Cardiac septum (tissue), 1 donor: ENCODE measurements at regions not wholly inside any gene's neighbourhood (a gene's known extent, or its start where the extent isn't known, plus 50 kb on each side); places are given as distances from the start of the nearest gene placed in this dataset.
A peak's percentile ranks its signal among the peaks of the same experiment; 100 is the strongest.

Experiments used
- DNase-seq: peaks from one replicate; pipeline ENCODE4 v3.0.0-alpha.2; 2020; ENCODE audit warnings: low spot score
- intact Hi-C: fragments of 100-400 bp; cut with DNase I; formaldehyde crosslinking; loops from one replicate; pipeline ENCODE4 v1.14.0; 2022
- donor health status: DM: no; HTN: no; CAD: no.

- DNase-seq, result no peak
- intact Hi-C loops, result no loop called here
These were observed 107.5 kb downstream of the CYSLTR2 start for GRCh38 chr13:48761256-48761655.

GRCh38 chr13:48769107-48769704 lies 115.5 kb downstream of the CYSLTR2 start:
- DNase-seq, result no peak
- intact Hi-C loops, result loop anchor here (1.0 kb wide), 1 partner anchor 174 kb away; no protein-coding TSS in a partner anchor

- intact Hi-C loops, result no loop called here
- no peak for DNase-seq
These were observed 116.6 kb downstream of the CYSLTR2 start for GRCh38 chr13:48770372-48770771.

- DNase-seq, result no peak
- intact Hi-C loops, result no loop called here
These were observed 119.2 kb downstream of the CYSLTR2 start for GRCh38 chr13:48772908-48773307.

GRCh38 chr13:48773531-48774275 lies 120.0 kb downstream of the CYSLTR2 start:
- intact Hi-C loops, result no loop called here
- DNase-seq, result no peak

- intact Hi-C loops, result no loop called here
- no peak for DNase-seq
These were observed 121.6 kb downstream of the CYSLTR2 start for GRCh38 chr13:48775285-48775684.

- no peak for DNase-seq
- intact Hi-C loops, result no loop called here
These were observed 122.1 kb downstream of the CYSLTR2 start for GRCh38 chr13:48775804-48776203.

GRCh38 chr13:48776401-48776800 lies 122.7 kb downstream of the CYSLTR2 start:
- intact Hi-C loops, result no loop called here
- DNase-seq, result no peak

- DNase-seq, result no peak
- intact Hi-C loops, result no loop called here
These were observed 124.9 kb downstream of the CYSLTR2 start for GRCh38 chr13:48778610-48779009.

- DNase-seq, result no peak
- intact Hi-C loops, result no loop called here
These were observed 127.1 kb downstream of the CYSLTR2 start for GRCh38 chr13:48780713-48781341.

GRCh38 chr13:48782429-48782840 lies 128.7 kb downstream of the CYSLTR2 start:
- intact Hi-C loops, result no loop called here
- DNase-seq, result no peak

GRCh38 chr13:48783181-48783630 lies 129.5 kb downstream of the CYSLTR2 start:
- intact Hi-C loops, result no loop called here
- peak; percentile 89 for DNase-seq

GRCh38 chr13:48783695-48784230 lies 130.0 kb downstream of the CYSLTR2 start:
- intact Hi-C loops, result no loop called here
- no peak for DNase-seq

- intact Hi-C loops, result no loop called here
- DNase-seq, result no peak
These were observed 131.3 kb downstream of the CYSLTR2 start for GRCh38 chr13:48784916-48785548.

GRCh38 chr13:48790199-48790598 lies 136.5 kb downstream of the CYSLTR2 start:
- no peak for DNase-seq
- intact Hi-C loops, result no loop called here

- DNase-seq, result no peak
- intact Hi-C loops, result no loop called here
These were observed 137.2 kb downstream of the CYSLTR2 start for GRCh38 chr13:48790966-48791365.

- DNase-seq, result no peak
- intact Hi-C loops, result no loop called here
These were observed 143.4 kb downstream of the CYSLTR2 start for GRCh38 chr13:48797127-48797526.

- DNase-seq, result no peak
- intact Hi-C loops, result no loop called here
These were observed 144.0 kb downstream of the CYSLTR2 start for GRCh38 chr13:48797761-48798160.

GRCh38 chr13:48798180-48798579 lies 144.5 kb downstream of the CYSLTR2 start:
- intact Hi-C loops, result no loop called here

GRCh38 chr13:48801255-48801654 lies 147.5 kb downstream of the CYSLTR2 start:
- DNase-seq, result no peak
- intact Hi-C loops, result no loop called here

More at GRCh38 chr13:48798180-48798579, 144.5 kb downstream of the CYSLTR2 start:
- DNase-seq, result no peak
